Stimulated activated CD4-positive, alpha-beta T cell treated with anti-CD3 and anti-CD28 coated beads, TNF-alpha, amount 100 ng/mL, for 4 hours (primary cell): ENCODE measurements at regions not wholly inside any gene's neighbourhood (a gene's known extent, or its start where the extent isn't known, plus 50 kb on each side); places are given as distances from the start of the nearest gene placed in this dataset.

Experiments used
- DNase-seq, 3 experiments: peaks; one replicate each; pipeline ENCODE4 v3.0.0-alpha.2; 2020; ENCODE audit warnings: low read depth in 3 of 3

DNA sequence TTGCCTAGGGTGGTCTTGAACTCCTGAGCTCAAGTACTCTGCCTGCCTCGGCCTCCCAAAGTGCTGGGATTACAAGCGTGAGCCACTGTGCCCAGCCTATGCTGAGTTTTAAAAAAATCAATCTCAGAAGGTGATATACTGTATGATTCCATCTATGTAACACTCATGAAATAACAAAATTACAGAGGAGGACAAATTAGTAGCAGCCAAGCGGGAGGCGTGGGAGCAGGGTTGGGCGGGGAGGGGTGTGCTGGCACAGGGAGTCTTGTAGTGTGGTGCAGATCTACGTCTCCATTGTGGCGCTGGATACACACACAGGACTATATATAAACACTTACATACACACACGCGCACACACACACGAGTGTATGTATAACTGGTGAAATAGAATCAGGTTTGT, 80.6 kb upstream of the LINGO1 start:
- no peak for DNase-seq

DNA sequence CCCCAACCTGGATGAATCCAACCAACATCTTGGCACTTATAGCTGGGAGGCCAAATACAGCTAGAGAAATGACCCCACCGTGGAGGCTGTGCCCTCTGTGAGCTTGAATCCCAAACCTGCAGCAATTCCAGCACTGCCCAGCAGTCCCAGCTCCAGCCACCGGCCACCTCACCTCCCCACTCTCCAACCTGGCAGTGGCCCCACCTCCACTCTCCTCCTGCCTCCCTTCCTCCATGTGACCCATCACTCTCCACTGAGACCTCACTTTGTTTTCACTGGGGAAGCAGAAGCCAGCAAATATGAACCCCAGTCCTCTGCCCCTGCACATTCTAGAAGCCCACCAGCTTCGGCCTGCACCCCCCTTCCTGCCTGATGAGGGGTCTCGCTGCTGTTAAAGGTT, 79.7 kb upstream of the LINGO1 start:
- DNase-seq = no peak

DNA sequence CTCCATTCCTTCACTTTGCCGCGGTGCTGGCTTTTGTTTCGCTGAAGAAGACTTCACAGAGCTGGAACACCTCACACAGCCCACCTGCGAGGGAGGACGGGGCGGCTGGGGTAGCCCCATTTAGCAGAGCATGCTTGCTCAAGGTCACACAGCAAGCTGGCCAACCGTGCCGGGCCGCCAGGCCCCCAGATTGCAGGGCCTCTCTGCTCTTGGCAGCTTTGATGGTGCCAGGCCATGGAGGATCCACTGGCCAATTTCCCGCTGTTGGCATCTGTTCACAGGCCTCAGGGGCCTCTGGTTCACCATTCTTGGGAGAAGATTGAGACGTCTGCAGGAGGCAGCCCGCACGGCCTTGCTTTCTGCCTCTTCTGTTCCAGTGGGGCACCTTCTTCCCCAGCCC, 77.9 kb upstream of the LINGO1 start:
- no peak for DNase-seq

- no peak for DNase-seq
These were observed 77.5 kb upstream of the LINGO1 start for GRCh38 chr15:77710206-77710605.

GRCh38 chr15:77709135-77709886, 76.6 kb upstream of the LINGO1 start:
- DNase-seq = no peak

DNA sequence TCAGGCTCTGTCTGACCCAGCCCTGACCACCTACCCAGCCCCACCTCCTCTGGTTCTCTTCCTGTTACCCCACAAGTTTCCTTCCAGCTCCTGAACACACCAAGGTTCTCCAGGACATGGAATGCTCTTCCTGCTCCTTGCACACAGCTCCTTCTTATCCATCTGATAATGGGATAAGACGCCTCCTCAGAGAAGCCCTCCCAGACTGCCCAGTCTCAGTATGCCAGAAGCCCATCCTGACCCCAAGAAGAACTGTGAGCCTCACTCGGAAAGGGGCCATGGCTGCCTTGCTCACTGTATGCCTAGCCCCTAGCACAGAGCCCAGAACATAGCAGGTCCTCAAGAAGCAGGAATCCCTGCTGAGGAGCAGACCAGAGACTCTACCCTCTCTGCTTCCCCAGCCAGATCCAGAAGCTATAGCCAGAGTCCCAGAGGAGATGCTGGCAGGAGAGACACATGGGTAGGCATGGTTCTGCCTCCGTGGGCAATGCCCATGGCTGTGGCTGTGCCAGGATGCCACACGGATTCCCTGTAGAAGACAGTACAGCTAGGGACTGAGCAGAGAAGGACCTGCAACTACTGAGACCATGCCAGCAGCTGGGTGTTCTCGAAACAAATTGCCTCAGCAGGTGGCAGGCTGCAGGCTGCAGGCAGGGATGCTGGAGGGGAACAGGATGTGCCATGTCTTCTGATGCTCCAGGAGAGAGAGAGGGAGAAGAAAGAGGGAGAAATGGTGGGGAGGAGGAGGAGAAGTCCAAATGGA, 74.0 kb upstream of the LINGO1 start:
- DNase-seq = no peak

DNA sequence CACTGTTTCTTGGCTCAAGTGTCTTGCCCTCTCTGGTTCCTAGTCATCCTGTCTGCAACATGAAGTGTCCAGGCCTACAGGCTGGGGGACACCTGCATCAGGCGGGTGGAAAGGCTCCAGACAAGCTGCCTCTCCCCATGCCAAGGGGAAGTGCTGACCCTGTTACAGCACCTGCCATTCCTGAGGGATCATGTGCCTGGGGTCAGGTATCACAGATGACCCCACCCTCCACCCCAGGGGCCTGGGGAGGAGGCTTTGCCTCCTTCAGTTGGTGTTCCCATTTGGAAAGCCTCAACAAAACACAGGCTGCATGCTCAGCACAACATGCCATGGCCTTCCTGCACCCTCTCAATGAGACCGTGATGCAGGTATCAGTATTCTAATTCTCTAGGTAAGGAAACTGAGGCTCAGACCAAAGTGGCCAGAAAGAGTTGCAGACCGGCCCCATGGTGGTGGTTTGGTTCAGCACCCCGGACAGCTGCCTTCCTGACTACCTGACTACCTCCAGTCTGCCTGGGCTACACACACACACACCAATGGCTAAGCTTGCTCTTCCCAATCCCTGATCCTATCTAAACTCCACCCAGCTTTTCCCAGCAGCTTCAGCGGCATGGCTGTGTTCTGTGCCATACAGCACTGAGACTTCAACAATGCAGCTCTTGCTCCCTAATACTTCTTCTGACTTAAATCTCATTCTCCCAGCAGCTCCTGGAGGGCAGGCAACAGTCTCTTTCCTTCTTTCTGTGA, 69.7 kb upstream of the LINGO1 start:
- no peak for DNase-seq

DNA sequence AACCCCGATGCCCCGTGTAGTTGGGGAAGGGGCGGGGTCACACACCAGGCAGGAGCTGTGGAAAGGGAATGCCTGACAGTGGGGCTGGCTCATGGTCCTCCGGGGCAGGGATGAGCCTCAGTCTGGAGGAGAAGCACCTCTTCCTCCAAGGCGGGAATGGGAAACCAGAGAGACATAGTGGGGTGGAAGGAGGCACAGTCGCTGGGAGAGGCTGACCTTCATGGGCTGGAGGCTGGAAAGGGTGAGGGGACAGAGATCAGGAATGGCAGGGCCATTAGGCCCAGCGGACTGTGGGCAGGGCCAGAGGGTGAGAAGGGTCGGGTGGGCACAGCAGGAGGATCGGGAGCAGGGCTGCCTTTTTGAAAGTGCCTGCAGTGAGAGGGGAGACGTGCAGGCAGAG, 65.8 kb upstream of the LINGO1 start:
- no peak for DNase-seq

- no peak for DNase-seq
These were observed 65.2 kb upstream of the LINGO1 start for GRCh38 chr15:77697893-77698292.

GRCh38 chr15:77696871-77697270, 64.2 kb upstream of the LINGO1 start:
- DNase-seq = no peak

- no peak for DNase-seq
These were observed 63.4 kb upstream of the LINGO1 start for GRCh38 chr15:77695961-77696582.

GRCh38 chr15:77695548-77695947, 62.8 kb upstream of the LINGO1 start:
- no peak for DNase-seq

DNA sequence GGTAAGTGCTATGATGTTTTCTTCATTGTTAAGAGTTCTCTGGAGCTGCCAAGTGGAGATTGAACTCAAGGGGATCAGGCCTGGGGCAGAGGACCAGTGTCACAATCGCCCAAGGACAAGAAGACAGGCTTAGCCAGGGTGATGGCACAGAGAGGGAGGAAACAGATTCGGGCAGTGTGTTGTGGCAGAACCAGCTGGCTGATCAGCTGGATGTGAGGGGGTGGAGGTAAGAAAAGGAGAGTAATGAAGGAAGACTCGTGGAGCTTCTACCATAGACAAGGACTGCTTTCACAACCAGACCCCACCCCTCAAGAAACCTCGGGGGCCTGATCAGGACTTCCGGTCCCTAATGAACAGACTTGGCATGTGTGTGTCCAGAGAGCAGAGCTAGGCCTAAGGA, 60.9 kb upstream of the LINGO1 start:
- no peak for DNase-seq

DNA sequence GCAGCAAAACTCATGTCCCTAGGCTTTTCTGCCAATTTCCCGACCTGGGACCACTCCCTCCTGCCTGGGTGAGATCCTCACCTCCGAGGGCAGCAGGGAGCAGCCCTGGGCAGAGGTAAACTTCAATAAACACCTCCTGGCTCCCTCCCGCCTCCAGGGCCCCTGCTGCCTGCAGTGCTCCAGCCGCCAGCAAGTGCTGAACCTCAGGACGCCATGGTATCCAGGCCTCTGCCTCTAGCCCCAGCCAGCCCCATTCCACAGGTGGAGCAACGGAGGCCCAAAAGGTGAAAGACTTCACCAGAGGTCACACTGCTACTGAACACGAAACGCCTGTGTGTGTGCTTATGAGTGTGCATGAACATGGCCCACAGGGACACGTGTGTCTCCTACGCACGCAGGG, 59.9 kb upstream of the LINGO1 start:
- DNase-seq = no peak

- no peak for DNase-seq
These were observed 58.9 kb upstream of the LINGO1 start for GRCh38 chr15:77691607-77692006.

DNA sequence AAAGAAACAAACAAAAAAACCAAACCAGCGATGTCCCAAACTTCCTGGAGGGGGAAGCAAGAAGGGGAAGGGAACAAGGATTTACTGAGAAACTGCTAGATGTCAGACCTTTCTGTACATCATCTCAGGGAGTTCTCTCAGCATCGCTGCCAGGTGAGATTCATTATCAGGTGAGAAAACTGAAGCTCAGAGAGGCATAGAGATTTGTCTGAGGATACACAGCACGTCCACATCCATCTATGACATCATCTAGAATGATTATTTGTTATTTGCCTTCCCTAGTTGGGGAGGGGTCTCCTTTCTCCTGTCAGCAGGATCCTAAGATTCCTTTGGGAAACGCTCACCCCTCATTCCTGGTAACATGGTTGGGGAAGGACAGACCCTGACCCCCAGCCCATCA, 57.1 kb upstream of the LINGO1 start:
- DNase-seq = no peak

- no peak for DNase-seq
These were observed 56.0 kb upstream of the LINGO1 start for GRCh38 chr15:77688693-77689092.

- no peak for DNase-seq
These were observed 55.6 kb upstream of the LINGO1 start for GRCh38 chr15:77688266-77688665.

GRCh38 chr15:77685082-77685815, 52.5 kb upstream of the LINGO1 start:
- DNase-seq = no peak

GRCh38 chr15:77684341-77685081, 51.8 kb upstream of the LINGO1 start:
- DNase-seq = no peak

- no peak for DNase-seq
These were observed 49.9 kb upstream of the LINGO1 start for GRCh38 chr15:77682564-77682963.
